Left renal cortex interstitium (tissue), 4 donors: ENCODE measurements at regions not wholly inside any gene's neighbourhood (a gene's known extent, or its start where the extent isn't known, plus 50 kb on each side); places are given as distances from the start of the nearest gene placed in this dataset.
"Not testable (repeated sequence)": the region's sequence is repeated elsewhere in the genome, so short reads cannot be mapped to it uniquely, and the experiment has no call there.

Source experiments
- DNase-seq, 4 donors: peaks; one replicate each; pipeline ENCODE4 v3.0.0-alpha.2; 2013; ENCODE audit warnings: low read depth in 4 of 4, low spot score in 2 of 4, missing footprints in 1 of 4

DNA sequence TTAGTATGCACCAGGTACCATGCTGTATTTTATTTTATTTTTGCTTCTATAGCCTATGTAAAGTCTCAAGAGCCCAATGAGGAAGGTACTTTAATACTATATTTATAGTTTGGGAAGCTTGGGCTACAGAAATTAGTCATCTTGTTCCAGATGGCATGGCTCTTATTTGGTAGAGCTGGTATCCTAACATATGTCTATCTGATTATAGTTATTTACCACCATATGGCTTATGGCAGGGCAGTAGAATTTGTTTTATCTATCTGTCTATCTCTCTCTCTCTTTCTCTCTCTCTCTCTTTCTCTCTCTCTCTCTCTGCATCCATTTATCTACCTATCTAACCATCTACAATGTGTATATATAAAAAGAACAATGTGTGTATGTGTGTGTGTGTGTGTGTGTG is 1293.7 kb upstream of the SLC39A10 start:
- no peak for DNase-seq

- no peak for DNase-seq
Measured at GRCh38 chr2:194352505-194352904, 1304.5 kb upstream of the SLC39A10 start.

DNA sequence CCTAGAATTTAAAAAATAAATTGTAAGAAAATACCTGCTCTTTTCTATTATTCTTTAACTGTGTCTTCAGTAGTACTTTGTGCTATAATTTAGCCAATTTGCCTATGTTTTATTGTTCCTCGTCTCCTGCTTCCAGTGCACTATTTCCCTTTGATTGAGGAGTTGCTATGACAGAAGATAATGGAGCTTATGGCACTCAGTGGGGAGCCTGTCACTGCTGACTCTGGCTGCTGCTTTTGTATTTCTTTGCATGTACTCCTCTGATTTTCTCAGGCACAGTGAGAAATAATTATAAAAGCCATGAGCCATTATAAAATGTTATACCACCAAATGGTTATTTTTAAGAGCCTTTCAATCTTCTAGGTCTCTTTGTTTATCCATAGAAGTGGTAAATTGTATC is 1310.8 kb upstream of the SLC39A10 start:
- DNase-seq: no peak

DNA sequence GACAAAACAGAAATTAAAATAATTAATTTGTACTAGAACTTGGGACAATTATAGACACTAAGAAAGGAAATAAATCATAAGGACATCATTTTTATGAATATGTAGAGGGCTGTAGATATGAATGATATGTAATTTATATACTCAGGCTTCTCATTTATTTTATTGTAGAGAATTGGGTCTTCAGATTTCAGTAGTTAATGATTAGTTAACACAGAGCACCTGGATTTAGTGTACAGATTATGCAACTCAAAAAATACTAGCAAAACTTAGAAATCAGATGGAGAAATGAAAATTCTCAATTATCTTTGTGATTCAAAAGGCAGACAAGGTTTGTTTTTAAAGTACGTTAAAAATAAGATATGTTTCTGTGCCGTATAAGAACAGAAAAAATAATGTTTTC is 1311.7 kb upstream of the SLC39A10 start:
- DNase-seq: no peak

- DNase-seq: no peak
Measured at GRCh38 chr2:194343167-194343566, 1313.9 kb upstream of the SLC39A10 start.

GRCh38 chr2:194332799-194333490 is 1324.1 kb upstream of the SLC39A10 start:
- no peak for DNase-seq

DNA sequence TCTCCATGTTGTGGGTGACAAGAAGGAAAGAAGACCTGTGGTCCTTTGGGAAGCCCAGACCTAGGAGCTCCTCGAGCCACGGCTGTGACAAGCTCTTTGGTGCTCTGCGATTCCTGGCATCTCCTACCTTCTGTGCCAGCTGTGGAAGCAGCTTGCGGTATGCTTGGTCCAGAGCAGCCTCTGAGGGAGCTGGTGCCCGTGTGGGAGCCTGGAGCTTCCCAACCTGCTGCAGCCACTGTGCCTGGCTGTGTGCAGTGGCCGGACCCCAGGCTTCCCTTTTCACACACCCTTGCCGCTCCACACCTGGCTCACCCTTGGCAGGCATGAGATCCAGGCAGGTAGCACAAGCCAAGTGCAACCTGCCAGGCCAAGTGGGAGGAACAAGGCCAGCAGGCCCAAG is 1328.6 kb upstream of the SLC39A10 start:
- DNase-seq: no peak

DNA sequence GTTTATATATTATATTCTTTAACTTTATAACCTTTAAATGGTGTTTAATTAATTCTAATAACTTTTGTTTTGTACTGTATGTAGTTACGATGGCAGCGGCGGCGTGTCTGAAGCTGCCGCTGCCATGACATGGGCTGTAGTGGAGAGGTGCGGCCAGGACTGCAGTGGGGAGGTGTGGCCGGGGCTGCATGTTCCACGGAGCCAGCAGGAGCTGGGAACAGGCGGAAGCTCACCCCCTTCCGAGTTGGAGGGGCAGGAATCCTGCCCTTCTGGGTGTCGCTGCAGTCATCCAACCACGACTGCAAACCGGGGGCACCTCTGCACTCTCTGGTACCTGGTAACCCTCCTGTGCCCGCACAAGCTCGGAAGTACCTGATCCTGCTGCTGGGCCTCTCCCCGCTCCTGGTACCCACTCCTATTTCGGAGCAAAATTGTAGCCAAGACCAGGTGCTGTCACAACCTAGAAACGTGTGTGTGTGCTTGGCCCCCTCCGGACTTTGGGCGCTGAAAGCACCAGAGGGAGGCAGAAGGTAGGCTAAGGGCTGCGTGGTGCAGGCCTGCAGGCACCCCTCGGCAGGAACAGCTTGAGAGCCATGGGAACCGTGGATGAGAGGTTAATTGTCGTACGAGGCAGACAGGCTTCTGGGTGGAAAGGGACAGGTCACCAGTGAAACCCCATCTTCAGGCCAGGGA is 1329.7 kb upstream of the SLC39A10 start:
- DNase-seq: no peak

- no peak for DNase-seq
Measured at GRCh38 chr2:194323740-194324139, 1333.3 kb upstream of the SLC39A10 start.

- DNase-seq: no peak
Measured at GRCh38 chr2:194320520-194320919, 1336.5 kb upstream of the SLC39A10 start.

- no peak for DNase-seq
Measured at GRCh38 chr2:194319222-194319992, 1337.6 kb upstream of the SLC39A10 start.

- DNase-seq: no peak
Measured at GRCh38 chr2:194314042-194314441, 1343.0 kb upstream of the SLC39A10 start.

GRCh38 chr2:194304191-194304590 is 1352.8 kb upstream of the SLC39A10 start:
- no peak for DNase-seq

GRCh38 chr2:194301946-194302345 is 1355.1 kb upstream of the SLC39A10 start:
- DNase-seq: no peak

- no peak for DNase-seq
Measured at GRCh38 chr2:194294156-194294555, 1362.9 kb upstream of the SLC39A10 start.

DNA sequence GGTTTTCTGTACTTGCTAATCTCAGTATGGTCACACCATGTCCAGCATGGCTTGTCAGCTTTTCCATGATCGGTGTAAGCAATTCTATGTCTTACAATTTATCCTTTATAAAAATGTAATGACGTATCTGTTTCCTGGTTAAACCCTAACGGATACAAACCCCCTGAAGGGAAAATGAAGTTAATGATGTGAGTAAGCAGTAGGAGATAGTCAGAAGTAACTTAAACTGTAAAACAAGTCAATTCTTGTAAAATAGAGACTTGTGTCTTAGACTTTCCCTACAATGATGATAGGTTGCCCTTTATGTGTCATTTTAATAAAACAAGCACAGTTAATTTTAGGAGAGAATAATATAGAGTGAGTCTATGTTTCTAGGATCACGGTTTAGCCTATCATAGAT is 1365.9 kb upstream of the SLC39A10 start:
- no peak for DNase-seq

DNA sequence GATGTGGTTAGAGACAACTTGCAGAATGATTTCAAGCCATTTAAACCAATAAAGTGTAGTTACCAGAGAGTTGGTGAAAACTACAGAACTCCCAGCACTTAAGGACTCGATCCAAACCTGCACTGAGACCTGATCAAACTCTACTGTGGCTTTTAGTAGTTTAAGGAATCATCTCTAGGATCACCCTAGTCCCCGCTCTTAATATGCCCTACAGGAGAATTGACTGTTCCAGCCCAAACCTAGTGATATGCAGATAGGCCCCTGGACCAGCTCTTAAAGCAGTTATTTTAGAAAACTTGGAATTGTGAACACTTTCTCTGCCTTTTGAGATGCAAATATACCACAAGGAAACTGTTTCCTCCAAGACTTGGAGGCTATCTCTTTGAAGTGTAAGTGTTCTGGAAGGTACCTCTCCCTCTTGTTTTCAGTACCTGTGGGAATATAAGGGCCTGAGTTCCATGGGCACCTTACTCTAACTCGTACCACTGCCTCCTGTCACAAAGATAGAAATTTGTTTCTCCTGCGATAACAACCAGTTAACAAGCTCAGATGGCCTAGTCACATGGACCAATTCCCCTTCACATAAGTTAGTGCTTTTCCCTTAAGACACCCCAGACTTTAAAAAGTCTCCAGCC is 1367.2 kb upstream of the SLC39A10 start:
- no peak for DNase-seq

- DNase-seq: not testable (repeated sequence)
Measured at GRCh38 chr2:194276667-194277066, 1380.4 kb upstream of the SLC39A10 start.

DNA sequence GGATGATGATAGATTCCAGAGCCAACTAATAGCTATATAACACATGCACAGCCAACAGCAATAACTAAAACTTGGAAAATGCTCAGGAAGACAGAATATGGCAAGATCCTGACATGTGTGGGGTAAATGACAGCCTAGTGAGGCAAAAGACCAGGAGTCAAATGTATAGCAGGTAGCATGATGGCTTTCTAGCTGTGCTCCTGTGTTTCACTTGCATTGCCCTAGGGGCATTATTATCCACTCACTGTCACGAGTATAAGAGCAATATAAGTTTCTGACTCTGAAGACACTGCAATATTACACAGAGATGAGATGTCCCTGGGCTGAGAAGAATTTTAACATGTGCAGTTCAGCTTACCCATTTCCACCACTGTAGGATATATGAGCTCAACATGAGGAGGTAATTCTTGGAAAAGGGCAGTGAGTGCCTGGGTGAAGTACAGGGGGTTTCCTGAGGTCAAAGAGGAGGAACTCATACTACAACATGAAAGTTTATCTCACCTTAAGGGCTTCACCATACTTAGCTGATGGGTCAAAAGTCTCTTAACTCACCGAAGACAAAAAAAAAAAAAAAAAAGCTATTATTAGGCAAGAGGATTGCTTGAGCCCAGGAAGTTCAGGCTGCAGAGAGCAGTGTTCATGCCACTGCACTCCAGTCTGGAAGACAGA is 1385.6 kb upstream of the SLC39A10 start:
- no peak for DNase-seq

DNA sequence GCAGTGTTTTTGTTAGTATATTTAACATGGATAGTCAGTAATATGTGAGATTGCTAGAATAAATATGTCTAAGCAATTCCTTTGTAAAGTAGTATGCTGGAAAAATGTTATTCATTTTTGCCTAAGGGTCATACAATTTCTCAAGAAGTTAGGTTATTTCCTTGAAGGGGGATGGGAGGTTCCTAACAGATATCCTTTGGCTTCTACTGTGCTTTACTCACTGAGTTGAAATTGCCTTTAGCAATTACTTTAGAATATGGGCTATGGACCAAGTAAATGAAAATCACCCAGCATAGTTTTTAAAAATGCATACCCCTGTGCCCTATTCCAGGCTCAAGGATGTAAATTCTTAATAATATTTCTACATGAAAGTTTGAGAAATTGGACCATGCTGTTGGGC is 1386.4 kb upstream of the SLC39A10 start:
- no peak for DNase-seq

DNA sequence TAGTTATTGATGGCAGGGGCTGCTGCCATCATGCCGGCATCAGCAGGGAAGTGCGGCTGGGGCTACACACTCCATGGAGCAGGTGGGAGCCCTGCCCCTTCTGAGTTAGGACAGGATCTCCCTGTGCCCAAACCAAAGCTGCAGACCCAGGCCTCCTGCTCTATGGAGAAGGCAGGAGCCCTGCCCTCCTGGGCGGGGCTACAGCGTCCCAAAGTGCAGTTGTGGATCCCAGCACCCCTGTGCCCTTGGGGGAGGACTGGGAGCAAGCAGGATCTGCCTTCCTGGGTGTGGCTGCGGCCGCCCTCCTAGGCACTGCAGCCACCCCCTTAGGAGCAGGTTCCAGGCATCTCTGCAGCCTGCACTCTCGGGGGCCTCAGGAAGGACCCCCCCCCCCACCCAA is 1392.4 kb upstream of the SLC39A10 start:
- DNase-seq: no peak
